GM21529 (cell line): ENCODE measurements at regions not wholly inside any gene's neighbourhood (a gene's known extent, or its start where the extent isn't known, plus 50 kb on each side); places are given as distances from the start of the nearest gene placed in this dataset.
"Not testable (repeated sequence)": the region's sequence is repeated elsewhere in the genome, so short reads cannot be mapped to it uniquely, and the experiment has no call there.

ENCODE experiments used
- ATAC-seq: cut with Tn5 transposase; IDR thresholded peaks from one replicate; pipeline ENCODE4 v1.9.1; 2021; ENCODE audit not compliant: unreplicated experiment

GRCh38 chr4:81375745-81376144, 96.0 kb downstream of the RASGEF1B start:
- no peak for ATAC-seq

DNA sequence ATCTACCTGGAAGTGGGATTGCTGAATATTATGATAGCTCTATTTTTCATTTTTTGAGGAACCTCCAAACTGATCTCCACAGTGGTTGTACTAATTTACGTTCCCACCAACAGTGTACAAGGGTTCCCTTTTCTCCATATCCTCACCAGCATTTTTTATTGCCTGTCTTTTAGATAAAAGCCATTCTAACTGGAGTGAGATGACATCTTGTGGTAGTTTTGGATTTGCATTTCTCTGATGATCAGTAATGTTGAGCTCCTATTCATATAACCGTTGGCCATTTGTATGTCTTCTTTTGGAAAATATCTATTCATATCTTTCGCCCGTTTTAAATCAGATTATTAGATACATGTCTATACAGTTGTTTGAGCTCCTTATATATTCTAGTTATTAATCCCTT, 101.8 kb downstream of the RASGEF1B start:
- no peak for ATAC-seq

GRCh38 chr4:81366779-81367178, 104.9 kb downstream of the RASGEF1B start:
- ATAC-seq: no peak

GRCh38 chr4:81360737-81361136, 111.0 kb downstream of the RASGEF1B start:
- ATAC-seq: no peak

DNA sequence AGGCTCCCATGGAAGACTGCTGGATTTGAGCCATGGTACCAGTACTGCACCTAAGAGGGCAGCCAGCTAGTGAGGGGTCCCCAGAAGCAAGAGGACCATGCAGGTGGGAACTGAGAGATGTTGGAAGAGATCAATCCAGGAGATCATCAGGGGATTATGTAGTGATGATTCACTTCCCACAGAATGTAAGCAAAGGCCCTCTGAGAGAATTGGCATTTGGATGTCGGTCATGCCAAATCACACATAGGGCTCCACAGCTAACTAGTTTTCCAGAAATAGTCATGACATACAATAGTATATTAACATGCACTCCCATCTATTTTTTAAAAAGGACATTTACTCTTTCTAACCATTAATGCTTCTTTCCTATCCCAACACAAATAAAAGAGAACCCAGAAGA, 112.5 kb downstream of the RASGEF1B start:
- ATAC-seq: no peak

DNA sequence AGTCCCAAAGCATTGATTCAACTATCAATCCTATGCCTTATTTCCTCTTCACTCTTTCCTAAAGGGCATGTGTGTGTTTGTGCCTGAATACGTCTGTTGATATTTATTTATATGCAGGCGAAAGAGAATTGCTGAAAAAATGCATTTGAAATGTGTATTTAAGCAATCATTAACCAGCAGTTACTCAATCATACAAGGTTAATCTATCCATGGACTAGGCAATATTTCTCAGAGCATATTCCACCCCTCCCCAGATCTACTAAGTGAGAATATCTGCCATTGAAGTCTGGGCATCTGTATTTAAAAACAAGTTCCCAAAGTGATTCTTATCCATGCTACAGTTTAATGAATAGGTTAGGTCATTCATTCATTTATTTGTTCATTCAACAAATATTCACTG, 113.6 kb downstream of the RASGEF1B start:
- ATAC-seq: no peak

DNA sequence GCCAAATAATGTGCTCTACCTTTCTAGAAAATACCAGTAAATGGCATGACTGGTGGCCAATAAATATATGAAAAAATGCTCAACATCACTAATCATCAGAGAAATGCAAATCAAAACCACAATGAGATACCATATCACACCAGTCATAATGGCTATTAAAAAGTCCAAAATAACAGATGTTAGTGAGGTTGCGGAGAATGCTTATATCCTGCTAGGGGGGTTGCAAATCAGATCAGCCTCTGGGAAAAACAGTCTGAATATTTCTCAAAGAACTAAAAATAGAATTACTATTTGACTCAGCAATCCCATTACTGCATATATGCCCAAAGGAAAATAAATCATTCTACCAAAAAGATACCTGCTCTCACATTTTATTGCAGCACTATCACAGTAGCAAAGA, 115.1 kb downstream of the RASGEF1B start:
- no peak for ATAC-seq

- no peak for ATAC-seq
Observed at GRCh38 chr4:81355136-81355535, 116.6 kb downstream of the RASGEF1B start.

DNA sequence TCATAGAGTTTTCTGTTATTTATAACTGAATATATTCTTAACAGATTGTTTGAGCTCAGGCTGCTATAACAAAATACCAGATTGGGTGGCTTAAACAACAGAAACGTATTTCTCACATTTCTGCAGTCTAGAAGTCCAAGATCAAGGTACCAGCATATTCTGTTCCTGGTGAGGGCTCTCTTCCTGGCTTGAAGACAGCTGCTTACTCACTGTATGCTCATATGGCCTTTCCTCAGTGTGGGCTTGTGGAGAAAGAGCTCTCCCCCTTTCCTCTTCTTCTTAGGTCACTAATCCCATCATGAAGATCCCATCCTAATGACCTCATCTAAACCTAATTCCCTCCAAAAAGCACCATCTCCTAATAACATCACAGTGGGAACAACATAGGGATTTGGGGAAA, 117.8 kb downstream of the RASGEF1B start:
- no peak for ATAC-seq

GRCh38 chr4:81352446-81352835, 119.3 kb downstream of the RASGEF1B start:
- ATAC-seq: no peak

GRCh38 chr4:81351654-81352445, 119.9 kb downstream of the RASGEF1B start:
- ATAC-seq: peak; percentile 91

DNA sequence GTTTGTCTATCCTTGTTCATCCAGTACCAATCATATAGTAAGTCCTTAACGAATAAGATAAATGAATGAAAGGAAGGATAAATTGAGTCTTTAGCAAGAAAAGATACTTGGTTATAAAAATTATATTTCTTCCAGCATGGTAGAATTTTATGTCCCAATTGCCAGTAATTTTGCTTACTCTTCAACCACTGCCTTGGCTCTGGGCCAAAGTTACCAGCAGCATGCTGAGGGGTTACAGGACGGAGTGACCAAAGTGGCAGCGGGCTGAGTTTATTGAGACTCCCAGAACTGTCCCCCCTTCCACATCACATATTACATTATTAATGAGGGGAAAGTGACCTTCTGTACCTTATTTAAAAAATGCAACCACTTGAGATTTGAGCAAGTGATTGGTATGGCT, 121.7 kb downstream of the RASGEF1B start:
- ATAC-seq: no peak

- no peak for ATAC-seq
Observed at GRCh38 chr4:81348778-81349094, 123.0 kb downstream of the RASGEF1B start.

GRCh38 chr4:81348086-81348777, 123.5 kb downstream of the RASGEF1B start:
- no peak for ATAC-seq

DNA sequence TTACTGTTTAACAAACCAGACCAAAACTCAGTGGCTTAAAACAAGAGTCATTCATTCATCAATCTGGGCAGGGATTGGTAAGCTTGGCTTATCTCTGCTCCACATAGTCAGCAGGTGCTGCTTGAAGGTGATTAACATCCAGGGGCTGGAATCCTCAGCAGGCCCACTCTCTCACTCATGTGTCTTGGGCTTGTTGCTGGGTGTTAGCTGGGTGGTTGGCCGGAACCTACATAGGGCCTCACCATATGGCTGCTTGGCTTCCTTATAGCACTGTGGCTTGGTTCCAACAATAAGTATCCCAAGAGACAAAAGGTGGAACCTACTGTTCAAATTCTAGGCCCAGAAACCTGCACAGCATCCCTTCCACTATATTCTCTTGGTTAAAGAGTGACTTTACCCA, 125.0 kb downstream of the RASGEF1B start:
- ATAC-seq: no peak

- ATAC-seq: no peak
Observed at GRCh38 chr4:81343536-81343935, 128.2 kb downstream of the RASGEF1B start.

GRCh38 chr4:81343046-81343445, 128.0 kb upstream of the PRKG2 start:
- ATAC-seq: no peak

DNA sequence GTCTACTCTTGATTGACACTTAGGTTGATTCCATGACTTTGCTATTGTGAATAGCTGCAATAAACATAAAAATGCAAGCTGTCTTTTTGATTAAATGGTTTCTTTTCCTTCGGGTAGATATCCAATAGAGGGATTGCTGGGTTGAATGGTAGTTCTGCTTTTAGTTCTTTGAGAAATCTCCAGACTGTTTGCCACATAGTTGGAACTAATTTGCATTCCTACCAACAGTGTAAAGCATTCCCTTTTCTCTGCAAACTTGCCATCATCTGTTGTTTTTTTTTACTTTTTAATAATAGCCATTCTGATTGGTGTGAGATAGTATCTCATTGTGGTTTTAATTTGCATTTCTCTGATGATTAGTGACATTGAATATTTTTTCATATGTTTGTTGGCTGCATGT, 122.2 kb upstream of the PRKG2 start:
- ATAC-seq: no peak

GRCh38 chr4:81335122-81335912, 120.3 kb upstream of the PRKG2 start:
- no peak for ATAC-seq

- no peak for ATAC-seq
Observed at GRCh38 chr4:81330018-81330417, 115.0 kb upstream of the PRKG2 start.

GRCh38 chr4:81326581-81326980, 111.6 kb upstream of the PRKG2 start:
- no peak for ATAC-seq

GRCh38 chr4:81324594-81324993, 109.6 kb upstream of the PRKG2 start:
- ATAC-seq: not testable (repeated sequence)
